WTC11 (cell line): ENCODE measurements at regions not wholly inside any gene's neighbourhood (a gene's known extent, or its start where the extent isn't known, plus 50 kb on each side); places are given as distances from the start of the nearest gene placed in this dataset.

Experiments used
- ATAC-seq: fragments of 200-7000 bp; cut with Tn5 transposase; 2 replicates; pipeline ENCODE4 v1.10.0; 2021; ENCODE audit warnings: mild to moderate bottlenecking, moderate library complexity
- CTCF ChIA-PET: fragments of 300-600 bp; sonication (Branson Sonifier 250); formaldehyde crosslinking; loops from one replicate; lab custom pipeline; 2021; ENCODE audit warnings: antibody characterized with exemption; lab: Charles Lee
- POLR2A ChIA-PET: fragments of 350-600 bp; sonication (Branson Sonifier 250); formaldehyde crosslinking; loops from one replicate; lab custom pipeline; 2021; ENCODE audit warnings: antibody characterized with exemption; lab: Charles Lee
- DNase-seq: peaks from one replicate; pipeline ENCODE4 v3.0.0; 2021; ENCODE audit warnings: low spot score
- H3K27ac Mint-ChIP-seq: 2 replicates; pipeline ENCODE4 v1.8.0; 2021; ENCODE audit warnings: mixed read lengths
- H3K27me3 Mint-ChIP-seq: 2 replicates; pipeline ENCODE4 v1.8.0; 2021; ENCODE audit warnings: low read depth, mild to moderate bottlenecking, moderate library complexity, mixed read lengths
- H3K36me3 Mint-ChIP-seq: 2 replicates; pipeline ENCODE4 v1.8.0; 2021; ENCODE audit warnings: mixed read lengths
- H3K4me1 Mint-ChIP-seq: 2 replicates; pipeline ENCODE4 v1.8.0; 2022; ENCODE audit warnings: mixed read lengths
- H3K4me3 Mint-ChIP-seq: 2 replicates; pipeline ENCODE4 v1.8.0; 2021; ENCODE audit warnings: mild to moderate bottlenecking, moderate library complexity, mixed read lengths
- H3K9me3 Mint-ChIP-seq: 2 replicates; pipeline ENCODE4 v1.8.0; 2021; ENCODE audit warnings: mixed read lengths
- AR ChIP-seq: fragments of 250-450 bp; sonication (Bioruptor Pico); IDR thresholded peaks from 2 replicates; pipeline ENCODE4 v1.9.0; 2021; ENCODE audit warnings: mild to moderate bottlenecking
- ATF3 ChIP-seq: sonication (generic); formaldehyde crosslinking; conservative IDR thresholded peaks from 2 replicates; pipeline ENCODE4 v1.8.1; 2022; ENCODE audit warnings: mild to moderate bottlenecking, missing genetic modification reagents
- ATF6 ChIP-seq: sonication (generic); formaldehyde crosslinking; IDR thresholded peaks from 2 replicates; pipeline ENCODE4 v1.8.1; 2023; ENCODE audit warnings: mild to moderate bottlenecking, missing genetic modification reagents
- ETV6 ChIP-seq: sonication (generic); formaldehyde crosslinking; IDR thresholded peaks from 2 replicates; pipeline ENCODE4 v1.8.1; 2022; ENCODE audit warnings: mild to moderate bottlenecking, missing genetic modification reagents
- FOXJ3 ChIP-seq: sonication (generic); formaldehyde crosslinking; IDR thresholded peaks from 2 replicates; pipeline ENCODE4 v1.9.0; 2021; ENCODE audit warnings: missing genetic modification reagents, mild to moderate bottlenecking, borderline replicate concordance
- GABPB1 ChIP-seq: sonication (generic); formaldehyde crosslinking; IDR thresholded peaks from 2 replicates; pipeline ENCODE4 v1.8.1; 2023; ENCODE audit warnings: mild to moderate bottlenecking, missing genetic modification reagents
- GRHL2 ChIP-seq: fragments of 250-450 bp; sonication (Bioruptor Pico); IDR thresholded peaks from 2 replicates; pipeline ENCODE4 v1.8.0; 2022; ENCODE audit warnings: mild to moderate bottlenecking, moderate library complexity; ENCODE audit not compliant: insufficient replicate concordance, severe bottlenecking
- HMGA2 ChIP-seq: fragments of 250-450 bp; sonication (Bioruptor Pico); IDR thresholded peaks from 2 replicates; pipeline ENCODE4 v1.4.0; 2021; ENCODE audit warnings: mild to moderate bottlenecking, moderate library complexity
- HMGXB4 ChIP-seq: sonication (generic); formaldehyde crosslinking; IDR thresholded peaks from 2 replicates; pipeline ENCODE4 v1.8.1; 2023; ENCODE audit warnings: mild to moderate bottlenecking, moderate library complexity, missing genetic modification reagents
- JAZF1 ChIP-seq: fragments of 250-450 bp; sonication (Bioruptor Pico); IDR thresholded peaks from 2 replicates; pipeline ENCODE4 v1.9.0; 2021; ENCODE audit warnings: moderate library complexity, mild to moderate bottlenecking, inconsistent platforms
- JUN ChIP-seq: sonication (generic); formaldehyde crosslinking; IDR thresholded peaks from 2 replicates; pipeline ENCODE4 v1.8.0; 2023; ENCODE audit warnings: mild to moderate bottlenecking, missing genetic modification reagents
- NR3C1 ChIP-seq: sonication (generic); formaldehyde crosslinking; conservative IDR thresholded peaks from 2 replicates; pipeline ENCODE4 v1.8.1; 2023; ENCODE audit warnings: low read depth, mild to moderate bottlenecking, missing genetic modification reagents
- PRDM15 ChIP-seq: sonication (generic); formaldehyde crosslinking; IDR thresholded peaks from 2 replicates; pipeline ENCODE4 v1.8.0; 2022; ENCODE audit warnings: missing genetic modification reagents
- PREB ChIP-seq: sonication (generic); formaldehyde crosslinking; IDR thresholded peaks from 2 replicates; pipeline ENCODE4 v1.8.1; 2022; ENCODE audit warnings: mild to moderate bottlenecking, missing genetic modification reagents, moderate library complexity, borderline replicate concordance
- SP1 ChIP-seq: sonication (generic); formaldehyde crosslinking; conservative IDR thresholded peaks from 2 replicates; pipeline ENCODE4 v1.8.1; 2022; ENCODE audit warnings: missing genetic modification reagents
- TP53 ChIP-seq: sonication (generic); formaldehyde crosslinking; IDR thresholded peaks from 2 replicates; pipeline ENCODE4 v1.8.1; 2023; ENCODE audit warnings: mild to moderate bottlenecking, missing genetic modification reagents
- ZNF232 ChIP-seq: sonication (generic); formaldehyde crosslinking; IDR thresholded peaks from 2 replicates; pipeline ENCODE4 v1.8.0; 2022; ENCODE audit warnings: mild to moderate bottlenecking, missing genetic modification reagents
- ZNF512 ChIP-seq: sonication (generic); formaldehyde crosslinking; IDR thresholded peaks from 2 replicates; pipeline ENCODE4 v1.8.1; 2022; ENCODE audit warnings: missing genetic modification reagents, borderline replicate concordance
- ZNF671 ChIP-seq: fragments of 250-450 bp; sonication (Bioruptor Pico); IDR thresholded peaks from 2 replicates; pipeline ENCODE4 v1.8.0; 2021; ENCODE audit warnings: mild to moderate bottlenecking

GRCh38 chr5:128693764-128694163 lies 155.7 kb upstream of the FBN2 start:
- no peak overlapping the region for H3K4me3 Mint-ChIP-seq
- ChIA-PET POLR2A (no interaction called here), CTCF (no interaction called here)
- H3K27me3 Mint-ChIP-seq, result no peaks in the 10 kb centered on the region
- H3K27ac Mint-ChIP-seq, result no peak overlapping the region
- peaks cover 33% of the 10 kb centered on the region for H3K4me1 Mint-ChIP-seq
- no peak for DNase-seq
- ATAC-seq, result no peak
- H3K36me3 Mint-ChIP-seq, result no peaks in the 10 kb centered on the region
- H3K9me3 Mint-ChIP-seq, result peaks cover 13% of the 10 kb centered on the region
- TF ChIP-seq ETV6, result no peak
- TF ChIP-seq ATF6, result no peak
- TF ChIP-seq ZNF232 (CRISPR knock-in tag), result no peak
- TF ChIP-seq JAZF1 (CRISPR knock-in tag), result no peak
- TF ChIP-seq AR, result no peak
- no peak for TF ChIP-seq PREB (CRISPR knock-in tag)
- no peak for TF ChIP-seq FOXJ3 (CRISPR knock-in tag)
- no peak for TF ChIP-seq GABPB1
- no peak for TF ChIP-seq HMGXB4 (CRISPR knock-in tag)
- no peak for TF ChIP-seq TP53 (CRISPR knock-in tag)
- TF ChIP-seq JUN, result no peak
- TF ChIP-seq ATF3, result no peak
- TF ChIP-seq ZNF671, result no peak
- no peak for TF ChIP-seq NR3C1
- TF ChIP-seq PRDM15 (CRISPR knock-in tag), result no peak
- TF ChIP-seq SP1 (CRISPR knock-in tag), result no peak
- no peak for TF ChIP-seq GRHL2
- no peak for TF ChIP-seq HMGA2
- no peak for TF ChIP-seq ZNF512 (CRISPR knock-in tag)
